MCF 10A (cell line): ENCODE measurements at regions not wholly inside any gene's neighbourhood (a gene's known extent, or its start where the extent isn't known, plus 50 kb on each side); places are given as distances from the start of the nearest gene placed in this dataset.

Experiments
- BruUV-seq: library from RNA; stranded (reverse); fragments of 400-500 nt; replicated peaks from 2 replicates; lab custom pipeline; 2021; lab: Mats Ljungman, UMichigan
- CTCF ChIA-PET: fragments of 300-600 bp; sonication (Branson Sonifier 250); formaldehyde crosslinking; extraction: SDS; loops from one replicate; lab custom pipeline; 2021; ENCODE audit warnings: antibody characterized with exemption, inconsistent platforms; lab: Yijun Ruan, JAX
- POLR2A ChIA-PET: fragments of 300-600, 350-650 bp; sonication (Branson Sonifier 250); formaldehyde crosslinking; extraction: SDS; loops from one replicate; lab custom pipeline; 2020; ENCODE audit warnings: antibody characterized with exemption, inconsistent platforms; lab: Yijun Ruan, JAX
- DNase-seq: peaks from one replicate; pipeline ENCODE4 v3.0.0-alpha.2; 2018; ENCODE audit not compliant: unreplicated experiment
- H3K27ac Mint-ChIP-seq: one replicate; pipeline ENCODE4 v1.8.0; 2022; ENCODE audit warnings: mild to moderate bottlenecking, low read depth, mixed read lengths; ENCODE audit not compliant: unreplicated experiment
- H3K27me3 Mint-ChIP-seq: one replicate; pipeline ENCODE4 v1.8.0; 2022; ENCODE audit warnings: mixed read lengths; ENCODE audit not compliant: insufficient read depth, unreplicated experiment
- H3K36me3 Mint-ChIP-seq: one replicate; pipeline ENCODE4 v1.8.0; 2022; ENCODE audit warnings: mild to moderate bottlenecking, moderate library complexity, mixed read lengths; ENCODE audit not compliant: insufficient read depth, unreplicated experiment
- H3K4me1 Mint-ChIP-seq: one replicate; pipeline ENCODE4 v1.8.0; 2022; ENCODE audit warnings: mixed read lengths; ENCODE audit not compliant: insufficient read depth, unreplicated experiment
- H3K4me3 Mint-ChIP-seq: one replicate; pipeline ENCODE4 v1.8.0; 2022; ENCODE audit warnings: mild to moderate bottlenecking, moderate library complexity, mixed read lengths; ENCODE audit not compliant: unreplicated experiment
- H3K9me3 Mint-ChIP-seq: one replicate; pipeline ENCODE4 v1.8.0; 2022; ENCODE audit warnings: mixed read lengths; ENCODE audit not compliant: unreplicated experiment
- intact Hi-C: fragments of 100-400 bp; cut with micrococcal nuclease; formaldehyde crosslinking; loops from 2 replicates; pipeline ENCODE4 v1.14.1; 2022
- TF ChIP-seq, protein P1 (sequence below): fragments of 200-600 bp; IDR thresholded peaks from one replicate; pipeline ENCODE4 v1.8.0; 2022; ENCODE audit warnings: antibody characterized with exemption, mild to moderate bottlenecking; ENCODE audit not compliant: unreplicated experiment

DNA sequence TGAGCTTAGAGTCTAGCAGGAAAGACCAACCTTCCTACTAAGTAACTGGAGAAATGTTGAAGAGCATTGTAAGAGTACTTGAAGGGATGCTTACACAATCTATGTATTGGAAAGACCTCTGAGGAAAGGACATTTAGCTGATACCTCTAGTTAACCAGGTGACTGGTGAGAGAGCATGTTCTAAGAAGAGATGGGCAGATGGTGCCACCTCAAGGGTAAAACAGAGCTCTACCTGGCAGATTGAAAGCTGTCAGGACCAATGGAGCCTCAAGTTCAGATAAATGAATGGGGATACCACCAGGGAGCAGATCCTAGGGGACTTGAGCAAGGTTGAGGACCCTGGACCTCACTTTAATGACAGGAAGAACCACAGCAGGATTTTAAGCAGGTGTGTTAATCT is 196.4 kb downstream of the QDPR start:
- Mint-ChIP-seq H3K4me3 (no peak overlapping the region), H3K27ac (no peak overlapping the region), H3K27me3 (peaks cover 17% of the 10 kb centered on the region), H3K4me1 (no peaks in the 10 kb centered on the region), H3K36me3 (no peaks in the 10 kb centered on the region), H3K9me3 (peaks cover 7% of the 10 kb centered on the region)
- POLR2A ChIA-PET = no interaction called here
- BruUV-seq = no TSS peak
- CTCF ChIA-PET = interaction anchor here (1.1 to 1.5 kb wide), 4 partner anchors 9 to 799 kb away, joined by 3 to 8 read pairs (median 4); no protein-coding TSS in a partner anchor
- intact Hi-C loops = no loop called here
- no peak for DNase-seq
- TF ChIP-seq, protein P1, sequence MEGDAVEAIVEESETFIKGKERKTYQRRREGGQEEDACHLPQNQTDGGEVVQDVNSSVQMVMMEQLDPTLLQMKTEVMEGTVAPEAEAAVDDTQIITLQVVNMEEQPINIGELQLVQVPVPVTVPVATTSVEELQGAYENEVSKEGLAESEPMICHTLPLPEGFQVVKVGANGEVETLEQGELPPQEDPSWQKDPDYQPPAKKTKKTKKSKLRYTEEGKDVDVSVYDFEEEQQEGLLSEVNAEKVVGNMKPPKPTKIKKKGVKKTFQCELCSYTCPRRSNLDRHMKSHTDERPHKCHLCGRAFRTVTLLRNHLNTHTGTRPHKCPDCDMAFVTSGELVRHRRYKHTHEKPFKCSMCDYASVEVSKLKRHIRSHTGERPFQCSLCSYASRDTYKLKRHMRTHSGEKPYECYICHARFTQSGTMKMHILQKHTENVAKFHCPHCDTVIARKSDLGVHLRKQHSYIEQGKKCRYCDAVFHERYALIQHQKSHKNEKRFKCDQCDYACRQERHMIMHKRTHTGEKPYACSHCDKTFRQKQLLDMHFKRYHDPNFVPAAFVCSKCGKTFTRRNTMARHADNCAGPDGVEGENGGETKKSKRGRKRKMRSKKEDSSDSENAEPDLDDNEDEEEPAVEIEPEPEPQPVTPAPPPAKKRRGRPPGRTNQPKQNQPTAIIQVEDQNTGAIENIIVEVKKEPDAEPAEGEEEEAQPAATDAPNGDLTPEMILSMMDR = no peak

DNA sequence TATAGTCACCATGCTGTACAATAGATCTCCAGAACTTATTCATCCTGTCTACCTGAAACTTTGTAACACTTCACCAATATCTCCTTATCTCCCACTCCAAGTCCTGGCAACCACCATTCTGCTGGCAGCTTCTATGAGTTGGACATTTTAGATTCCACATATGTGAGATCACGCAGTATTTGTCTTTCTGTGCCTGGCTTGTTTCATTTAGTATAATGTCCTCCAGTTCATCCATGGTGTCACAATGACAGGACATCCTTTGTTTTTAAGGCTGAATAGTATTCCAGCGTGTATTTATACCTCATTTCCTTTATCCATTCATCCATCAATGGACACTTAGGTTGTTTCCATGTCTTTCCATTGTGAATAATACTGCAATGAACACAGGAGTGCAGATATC is 198.7 kb downstream of the QDPR start:
- DNase-seq = no peak
- no TSS peak for BruUV-seq
- Mint-ChIP-seq H3K4me3 (no peak overlapping the region), H3K27ac (no peak overlapping the region), H3K36me3 (no peaks in the 10 kb centered on the region), H3K27me3 (peaks cover 17% of the 10 kb centered on the region), H3K4me1 (peaks cover 10% of the 10 kb centered on the region), H3K9me3 (no peaks in the 10 kb centered on the region)
- intact Hi-C loops = no loop called here
- CTCF ChIA-PET = interaction anchor here (1.0 to 3.8 kb wide), 2 partner anchors 11 to 34 kb away, joined by 3 to 15 read pairs; no protein-coding TSS in a partner anchor
- TF ChIP-seq, protein P1 = no peak
- POLR2A ChIA-PET = interaction anchor here (0.6 kb wide), 1 partner anchor 120 kb away, joined by 3 read pairs; no protein-coding TSS in a partner anchor

DNA sequence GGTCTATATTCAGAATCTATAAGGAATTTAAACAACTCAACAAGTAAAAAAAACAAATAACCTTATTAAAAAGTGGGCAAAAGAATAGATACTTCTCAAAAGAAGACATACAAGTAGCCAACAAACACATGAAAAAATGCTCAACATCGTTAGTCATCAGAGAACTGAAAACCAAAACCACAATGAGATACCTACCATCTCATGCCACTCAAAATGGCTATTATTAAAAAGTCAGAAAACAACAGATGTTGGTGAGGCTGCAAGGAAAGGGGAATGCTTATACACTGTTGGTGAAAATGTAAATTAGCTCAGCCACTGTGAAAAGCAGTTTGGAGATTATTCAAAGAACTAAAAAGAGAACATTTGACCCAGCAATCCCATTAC is 201.6 kb downstream of the QDPR start:
- no TSS peak for BruUV-seq
- Mint-ChIP-seq H3K27me3 (no peaks in the 10 kb centered on the region), H3K36me3 (no peaks in the 10 kb centered on the region), H3K4me3 (no peak overlapping the region), H3K27ac (no peak overlapping the region), H3K4me1 (peaks cover 10% of the 10 kb centered on the region), H3K9me3 (peaks cover 8% of the 10 kb centered on the region)
- DNase-seq = no peak
- TF ChIP-seq, protein P1 = no peak
- ChIA-PET POLR2A (no interaction called here), CTCF (interaction anchor here (0.6 to 1.1 kb wide), 3 partner anchors 15 to 87 kb away, joined by 3 to 4 read pairs (median 4); no protein-coding TSS in a partner anchor)
- intact Hi-C loops = no loop called here

DNA sequence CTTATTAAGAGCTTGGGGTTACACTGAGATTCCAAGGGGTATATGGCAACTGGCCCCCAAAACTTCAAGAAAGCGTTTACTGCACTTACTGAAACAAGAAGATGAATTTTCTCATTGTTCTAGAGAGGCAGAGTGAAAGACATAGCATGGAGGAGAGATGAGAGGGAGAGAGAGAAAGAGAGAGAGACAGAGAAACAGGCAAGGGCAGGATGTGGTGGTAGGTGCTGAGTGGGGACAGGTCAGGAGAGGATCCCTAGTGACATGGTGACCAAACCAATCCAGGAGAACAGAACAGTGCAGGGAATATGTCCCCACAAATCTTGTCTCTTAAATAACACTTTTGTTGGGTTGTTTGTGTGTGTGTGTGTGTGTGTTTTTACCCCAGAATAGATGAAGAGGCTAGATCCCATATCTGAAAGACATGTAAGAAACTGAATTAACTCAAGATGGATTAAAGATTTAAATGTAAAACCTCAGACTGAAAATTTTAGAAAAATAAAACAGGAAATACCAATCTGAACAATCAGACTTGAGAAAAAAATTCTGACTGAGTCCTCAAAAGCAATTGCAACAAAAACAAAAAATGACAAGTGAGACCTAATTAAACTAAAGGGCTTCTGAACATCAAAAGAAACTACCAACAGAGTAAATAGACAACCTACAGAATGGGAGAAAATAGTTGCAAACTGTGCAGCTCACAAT is 202.2 kb downstream of the QDPR start:
- H3K27me3 Mint-ChIP-seq = no peaks in the 10 kb centered on the region
- H3K36me3 Mint-ChIP-seq = no peaks in the 10 kb centered on the region
- no peak overlapping the region for H3K27ac Mint-ChIP-seq
- BruUV-seq = no TSS peak
- peaks cover 10% of the 10 kb centered on the region for H3K4me1 Mint-ChIP-seq
- intact Hi-C loops = no loop called here
- CTCF ChIA-PET = interaction anchor here (0.6 to 1.1 kb wide), 3 partner anchors 15 to 667 kb away, joined by 4 to 5 read pairs (median 4); no protein-coding TSS in a partner anchor
- H3K9me3 Mint-ChIP-seq = peaks cover 8% of the 10 kb centered on the region
- TF ChIP-seq, protein P1 = no peak
- DNase-seq = no peak
- POLR2A ChIA-PET = no interaction called here
- no peak overlapping the region for H3K4me3 Mint-ChIP-seq
